ENCODE measurements at regions not wholly inside any gene's neighbourhood (a gene's known extent, or its start where the extent isn't known, plus 50 kb on each side); places are given as distances from the start of the nearest gene placed in this dataset.
"Not testable (repeated sequence)": the region's sequence is repeated elsewhere in the genome, so short reads cannot be mapped to it uniquely, and the experiment has no call there.

- DNase-seq (ENCODE audit: low read depth), result no peak
- no peak for TF ChIP-seq CTCF (conservative IDR thresholded peaks at IDR 0.05; ENCODE audit: low read depth, low read length)
- H3K4me3 ChIP-seq (ENCODE audit: low read length), result no peak overlapping the region
Observed at GRCh38 chr5:54792611-54793404, 192.6 kb downstream of the ESM1 start.

DNA sequence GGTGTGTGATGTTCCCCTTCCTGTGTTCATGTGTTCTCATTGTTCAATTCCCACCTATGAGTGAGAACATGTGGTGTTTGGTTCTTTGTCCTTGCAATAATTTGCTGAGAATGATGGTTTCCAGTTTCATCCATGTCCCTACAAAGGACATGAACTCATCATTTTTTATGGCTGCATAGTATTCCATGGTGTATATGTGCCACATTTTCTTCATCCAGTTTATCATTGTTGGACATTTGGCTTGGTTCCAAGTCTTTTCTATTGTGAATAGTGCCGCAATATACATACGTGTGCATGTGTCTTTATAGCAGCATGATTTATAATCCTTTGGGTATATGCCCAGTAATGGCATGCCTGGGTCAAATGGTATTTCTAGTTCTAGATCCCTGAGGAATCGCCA is 197.5 kb downstream of the ESM1 start:
- not testable (repeated sequence) for DNase-seq (ENCODE audit: low read depth); H3K4me3 ChIP-seq (ENCODE audit: low read length)

GRCh38 chr5:54785729-54786591 is 199.4 kb downstream of the ESM1 start:
- TF ChIP-seq CTCF (conservative IDR thresholded peaks at IDR 0.05; ENCODE audit: low read depth, low read length), result no peak
- no peak for DNase-seq (ENCODE audit: low read depth)
- H3K4me3 ChIP-seq (ENCODE audit: low read length), result no peak overlapping the region

GRCh38 chr5:54778783-54779182 is 206.6 kb downstream of the ESM1 start:
- H3K4me3 ChIP-seq (ENCODE audit: low read length), result no peak overlapping the region
- no peak for TF ChIP-seq CTCF (conservative IDR thresholded peaks at IDR 0.05; ENCODE audit: low read depth, low read length)
- DNase-seq (ENCODE audit: low read depth), result no peak

DNA sequence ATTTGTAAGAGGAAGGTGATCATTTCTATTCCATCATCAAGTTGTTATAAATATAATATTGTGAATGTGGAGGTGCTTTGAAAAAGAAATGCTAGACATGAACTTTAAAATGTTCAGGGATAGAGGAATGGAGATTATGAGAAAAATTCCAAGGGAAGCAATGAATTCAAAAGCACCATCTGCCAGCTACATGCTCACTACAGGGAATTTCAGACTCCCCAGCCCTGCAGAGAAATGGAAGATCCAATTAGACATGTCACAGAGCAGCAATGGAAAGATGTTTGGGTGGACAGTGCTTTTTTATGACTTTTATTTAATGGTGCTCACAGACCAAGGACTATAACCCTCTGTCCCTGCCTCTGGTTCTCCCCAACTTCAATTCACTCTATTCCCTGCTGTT is 209.7 kb downstream of the ESM1 start:
- no peak for DNase-seq (ENCODE audit: low read depth)
- TF ChIP-seq CTCF (conservative IDR thresholded peaks at IDR 0.05; ENCODE audit: low read depth, low read length), result no peak
- H3K4me3 ChIP-seq (ENCODE audit: low read length), result no peak overlapping the region

- no peak overlapping the region for H3K4me3 ChIP-seq (ENCODE audit: low read length)
- no peak for TF ChIP-seq CTCF (conservative IDR thresholded peaks at IDR 0.05; ENCODE audit: low read depth, low read length)
- no peak for DNase-seq (ENCODE audit: low read depth)
Observed at GRCh38 chr5:54774281-54775170, 210.9 kb downstream of the ESM1 start.

DNA sequence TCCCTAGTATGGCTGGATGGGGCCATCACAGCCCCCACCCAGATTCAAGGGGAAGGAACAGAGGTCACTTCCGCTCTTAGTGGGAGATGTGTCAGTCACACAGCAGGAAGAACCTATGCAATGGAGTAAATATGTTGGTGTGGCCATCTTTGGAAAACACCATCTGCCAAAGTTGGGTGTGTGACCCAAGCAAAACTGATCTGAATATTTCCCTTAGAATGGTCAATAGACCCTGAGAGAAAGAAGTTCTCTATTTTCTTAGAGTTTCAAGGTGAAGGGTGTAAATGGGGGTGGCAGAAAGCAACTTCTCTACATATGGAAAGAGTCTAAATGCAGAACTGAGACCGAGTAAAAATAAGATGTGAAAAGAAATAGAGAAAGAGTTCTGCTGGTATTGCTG is 212.7 kb downstream of the ESM1 start:
- no peak for DNase-seq (ENCODE audit: low read depth)
- TF ChIP-seq CTCF (conservative IDR thresholded peaks at IDR 0.05; ENCODE audit: low read depth, low read length), result no peak

More for the DNA sequence above, 212.7 kb downstream of the ESM1 start:
- H3K4me3 ChIP-seq (ENCODE audit: low read length), result no peak overlapping the region

Data from retinal pigment epithelial cell (primary cell).